SK-N-SH (cell line): ENCODE measurements at regions not wholly inside any gene's neighbourhood (a gene's known extent, or its start where the extent isn't known, plus 50 kb on each side); places are given as distances from the start of the nearest gene placed in this dataset.

Experiments
- GATA2 ChIP-seq: sonication (generic); formaldehyde crosslinking; IDR thresholded peaks from 2 replicates; pipeline ENCODE4 v1.5.0; 2020; ENCODE audit warnings: mild to moderate bottlenecking, missing genetic modification reagents
- TF ChIP-seq, protein P1 (sequence below): fragments of 200-600 bp; sonication (generic); IDR thresholded peaks from 2 replicates; pipeline ENCODE4 v1.6.1; 2017; ENCODE audit warnings: antibody characterized with exemption, mild to moderate bottlenecking, moderate library complexity

DNA sequence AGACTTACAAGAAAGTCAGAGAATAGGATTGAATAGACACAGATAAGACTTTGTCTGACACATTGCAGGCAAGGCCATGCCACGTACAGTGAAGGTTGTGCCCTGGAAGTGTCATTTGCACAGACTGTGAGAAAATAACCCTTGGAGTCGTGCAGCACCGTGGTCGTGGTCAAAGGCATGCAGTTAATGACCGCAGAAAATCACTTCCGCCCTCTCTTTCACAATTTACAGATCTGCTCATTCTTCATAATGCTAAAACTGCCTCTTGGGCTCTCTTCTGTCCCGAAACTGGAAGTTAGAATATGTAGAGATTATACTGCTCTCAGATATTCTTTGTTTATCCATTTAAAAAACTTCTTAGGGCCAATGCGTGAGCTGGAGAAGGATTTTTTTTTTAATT, 73.2 kb upstream of the CTXND1 start:
- TF ChIP-seq, protein P1, sequence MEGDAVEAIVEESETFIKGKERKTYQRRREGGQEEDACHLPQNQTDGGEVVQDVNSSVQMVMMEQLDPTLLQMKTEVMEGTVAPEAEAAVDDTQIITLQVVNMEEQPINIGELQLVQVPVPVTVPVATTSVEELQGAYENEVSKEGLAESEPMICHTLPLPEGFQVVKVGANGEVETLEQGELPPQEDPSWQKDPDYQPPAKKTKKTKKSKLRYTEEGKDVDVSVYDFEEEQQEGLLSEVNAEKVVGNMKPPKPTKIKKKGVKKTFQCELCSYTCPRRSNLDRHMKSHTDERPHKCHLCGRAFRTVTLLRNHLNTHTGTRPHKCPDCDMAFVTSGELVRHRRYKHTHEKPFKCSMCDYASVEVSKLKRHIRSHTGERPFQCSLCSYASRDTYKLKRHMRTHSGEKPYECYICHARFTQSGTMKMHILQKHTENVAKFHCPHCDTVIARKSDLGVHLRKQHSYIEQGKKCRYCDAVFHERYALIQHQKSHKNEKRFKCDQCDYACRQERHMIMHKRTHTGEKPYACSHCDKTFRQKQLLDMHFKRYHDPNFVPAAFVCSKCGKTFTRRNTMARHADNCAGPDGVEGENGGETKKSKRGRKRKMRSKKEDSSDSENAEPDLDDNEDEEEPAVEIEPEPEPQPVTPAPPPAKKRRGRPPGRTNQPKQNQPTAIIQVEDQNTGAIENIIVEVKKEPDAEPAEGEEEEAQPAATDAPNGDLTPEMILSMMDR = no peak
- no peak for TF ChIP-seq GATA2
